Lower lobe of right lung (tissue), 2 donors: ENCODE measurements at regions not wholly inside any gene's neighbourhood (a gene's known extent, or its start where the extent isn't known, plus 50 kb on each side); places are given as distances from the start of the nearest gene placed in this dataset.

Experiments used
- ATAC-seq, 2 donors: fragments of 200-7000 bp; cut with Tn5 transposase; one replicate each; pipeline ENCODE4 v1.9.1; 2020 to 2022; ENCODE audit warnings: mild to moderate bottlenecking in 2 of 2, moderate library complexity in 2 of 2
- DNase-seq: peaks from one replicate; pipeline ENCODE4 v3.0.0-alpha.2; 2020
- H3K27ac ChIP-seq: fragments of 200-600 bp; one replicate; pipeline ENCODE4 v1.8.0; 2022
- H3K27me3 ChIP-seq: fragments of 200-600 bp; one replicate; pipeline ENCODE4 v1.8.0; 2022; ENCODE audit warnings: low read depth
- H3K36me3 ChIP-seq: fragments of 200-600 bp; one replicate; pipeline ENCODE4 v1.8.0; 2022; ENCODE audit warnings: mild to moderate bottlenecking
- H3K4me1 ChIP-seq: fragments of 200-600 bp; one replicate; pipeline ENCODE4 v1.8.0; 2022
- H3K4me3 ChIP-seq: fragments of 200-600 bp; one replicate; pipeline ENCODE4 v1.8.0; 2022; ENCODE audit warnings: mild to moderate bottlenecking
- H3K9me3 ChIP-seq: fragments of 200-600 bp; one replicate; pipeline ENCODE4 v1.8.0; 2022
- CTCF ChIP-seq: fragments of 200-600 bp; IDR thresholded peaks from one replicate; pipeline ENCODE4 v1.8.0; 2022; ENCODE audit warnings: antibody characterized with exemption, mild to moderate bottlenecking
- intact Hi-C: fragments of 100-400 bp; cut with DNase I; formaldehyde crosslinking; loops from one replicate; pipeline ENCODE4 v1.11.0; 2022
- donor health status: DM: no; HTN: yes; CAD: no; lungs with severe emphysema.

GRCh38 chr6:22838345-22838744 is 269.0 kb downstream of the HDGFL1 start:
- TF ChIP-seq CTCF = no peak
- no peaks in the 10 kb centered on the region for H3K36me3 ChIP-seq
- H3K4me3 ChIP-seq = no peak overlapping the region
- H3K27ac ChIP-seq = no peak overlapping the region
- no peak for DNase-seq
- H3K9me3 ChIP-seq = peaks cover 8% of the 10 kb centered on the region
- no peaks in the 10 kb centered on the region for H3K4me1 ChIP-seq
- ATAC-seq = no peak
- no peaks in the 10 kb centered on the region for H3K27me3 ChIP-seq
- intact Hi-C loops = no loop called here

- Histone ChIP-seq H3K27ac (no peak overlapping the region), H3K4me3 (no peak overlapping the region), H3K36me3 (no peaks in the 10 kb centered on the region), H3K27me3 (no peaks in the 10 kb centered on the region), H3K9me3 (no peaks in the 10 kb centered on the region), H3K4me1 (no peaks in the 10 kb centered on the region)
- DNase-seq (no peak), ATAC-seq (no peak)
- intact Hi-C loops = no loop called here
- TF ChIP-seq CTCF = no peak
Measured at GRCh38 chr6:22845467-22845866, 276.1 kb downstream of the HDGFL1 start.

GRCh38 chr6:22848121-22848520 is 278.8 kb downstream of the HDGFL1 start:
- ATAC-seq (no peak), DNase-seq (no peak)
- Histone ChIP-seq H3K27ac (no peak overlapping the region), H3K27me3 (no peaks in the 10 kb centered on the region), H3K4me3 (no peak overlapping the region), H3K36me3 (no peaks in the 10 kb centered on the region), H3K9me3 (no peaks in the 10 kb centered on the region), H3K4me1 (no peaks in the 10 kb centered on the region)
- TF ChIP-seq CTCF = no peak
- intact Hi-C loops = no loop called here

- H3K9me3 ChIP-seq = no peaks in the 10 kb centered on the region
- H3K4me1 ChIP-seq = no peaks in the 10 kb centered on the region
- H3K36me3 ChIP-seq = no peaks in the 10 kb centered on the region
- DNase-seq (no peak), ATAC-seq (no peak)
- TF ChIP-seq CTCF = no peak
- intact Hi-C loops = no loop called here
- no peak overlapping the region for H3K4me3 ChIP-seq
- no peak overlapping the region for H3K27ac ChIP-seq
- no peaks in the 10 kb centered on the region for H3K27me3 ChIP-seq
Measured at GRCh38 chr6:22849921-22850320, 280.6 kb downstream of the HDGFL1 start.

- H3K9me3 ChIP-seq = no peaks in the 10 kb centered on the region
- H3K4me3 ChIP-seq = no peak overlapping the region
- ATAC-seq (no peak), DNase-seq (no peak)
- no peaks in the 10 kb centered on the region for H3K36me3 ChIP-seq
- no peaks in the 10 kb centered on the region for H3K27me3 ChIP-seq
- intact Hi-C loops = no loop called here
- no peak overlapping the region for H3K27ac ChIP-seq
- no peak for TF ChIP-seq CTCF
- H3K4me1 ChIP-seq = no peaks in the 10 kb centered on the region
Measured at GRCh38 chr6:22852101-22852500, 282.7 kb downstream of the HDGFL1 start.
